ENCODE measurements at regions not wholly inside any gene's neighbourhood (a gene's known extent, or its start where the extent isn't known, plus 50 kb on each side); places are given as distances from the start of the nearest gene placed in this dataset.
A peak's percentile ranks its signal among the peaks of the same experiment; 100 is the strongest.
"Not testable (repeated sequence)": the region's sequence is repeated elsewhere in the genome, so short reads cannot be mapped to it uniquely, and the experiment has no call there.

DNA sequence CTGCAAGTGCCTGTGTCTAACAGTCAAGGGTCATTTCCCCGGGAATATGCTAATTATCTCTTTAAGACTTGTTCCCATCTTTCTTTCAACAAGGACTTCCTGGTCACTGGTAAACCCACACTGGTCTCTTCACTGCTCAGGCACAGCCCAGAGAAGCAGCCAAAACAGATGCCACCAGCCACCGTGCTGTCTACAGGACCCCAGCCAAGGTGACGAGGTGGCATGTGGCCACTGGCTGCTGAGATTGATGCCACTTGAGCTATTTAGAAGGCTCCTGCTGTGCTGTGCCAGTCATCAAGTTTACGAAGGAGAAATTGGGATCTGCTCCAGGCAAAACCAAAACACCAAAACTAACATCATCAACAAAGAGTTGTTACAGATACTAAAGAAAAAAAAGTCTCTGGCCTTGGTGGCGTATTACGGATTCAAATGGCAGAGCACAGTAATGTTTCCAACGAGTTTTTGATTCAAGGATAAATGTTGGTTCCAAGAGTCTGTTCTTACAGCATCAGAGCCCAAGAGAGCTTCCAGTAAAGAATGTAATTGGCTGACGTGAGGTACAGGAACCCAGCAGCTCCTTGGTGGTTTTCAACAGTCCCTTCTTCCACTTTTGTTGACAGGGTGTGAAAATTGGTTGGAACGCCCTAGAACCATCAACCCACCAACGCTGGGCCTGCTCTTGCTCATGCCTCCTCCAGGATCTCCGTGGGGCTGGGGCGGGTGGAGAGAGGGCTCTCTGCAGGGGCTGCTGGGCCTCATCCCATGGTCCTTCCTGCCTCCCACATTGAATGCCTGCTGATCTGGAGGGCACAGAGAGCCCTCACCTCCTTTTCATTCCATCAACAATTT is 63.7 kb upstream of the ZCCHC2 start:
- no peak overlapping the region for H3K9ac ChIP-seq
- peaks cover 4% of the 10 kb centered on the region for H3K4me1 ChIP-seq
- H3K27me3 ChIP-seq (ENCODE audit: control insufficient read depth, insufficient read depth, low read length): no peaks in the 10 kb centered on the region
- no peaks in the 10 kb centered on the region for H3K79me2 ChIP-seq
- H3K27ac ChIP-seq: no peak overlapping the region
- H3K36me3 ChIP-seq (ENCODE audit: control insufficient read depth, insufficient read depth, low read length): no peaks in the 10 kb centered on the region
- peak overlapping the region; percentile 48 for H2AFZ ChIP-seq
- H3K4me2 ChIP-seq (ENCODE audit: low read length): no peak overlapping the region
- H3K9me3 ChIP-seq (ENCODE audit: control insufficient read depth, low read length): no peaks in the 10 kb centered on the region
- no peak overlapping the region for H3K4me3 ChIP-seq (ENCODE audit: low read depth, low read length)
- TF ChIP-seq, protein P1, sequence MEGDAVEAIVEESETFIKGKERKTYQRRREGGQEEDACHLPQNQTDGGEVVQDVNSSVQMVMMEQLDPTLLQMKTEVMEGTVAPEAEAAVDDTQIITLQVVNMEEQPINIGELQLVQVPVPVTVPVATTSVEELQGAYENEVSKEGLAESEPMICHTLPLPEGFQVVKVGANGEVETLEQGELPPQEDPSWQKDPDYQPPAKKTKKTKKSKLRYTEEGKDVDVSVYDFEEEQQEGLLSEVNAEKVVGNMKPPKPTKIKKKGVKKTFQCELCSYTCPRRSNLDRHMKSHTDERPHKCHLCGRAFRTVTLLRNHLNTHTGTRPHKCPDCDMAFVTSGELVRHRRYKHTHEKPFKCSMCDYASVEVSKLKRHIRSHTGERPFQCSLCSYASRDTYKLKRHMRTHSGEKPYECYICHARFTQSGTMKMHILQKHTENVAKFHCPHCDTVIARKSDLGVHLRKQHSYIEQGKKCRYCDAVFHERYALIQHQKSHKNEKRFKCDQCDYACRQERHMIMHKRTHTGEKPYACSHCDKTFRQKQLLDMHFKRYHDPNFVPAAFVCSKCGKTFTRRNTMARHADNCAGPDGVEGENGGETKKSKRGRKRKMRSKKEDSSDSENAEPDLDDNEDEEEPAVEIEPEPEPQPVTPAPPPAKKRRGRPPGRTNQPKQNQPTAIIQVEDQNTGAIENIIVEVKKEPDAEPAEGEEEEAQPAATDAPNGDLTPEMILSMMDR (IDR thresholded peaks at IDR 0.05): no peak

DNA sequence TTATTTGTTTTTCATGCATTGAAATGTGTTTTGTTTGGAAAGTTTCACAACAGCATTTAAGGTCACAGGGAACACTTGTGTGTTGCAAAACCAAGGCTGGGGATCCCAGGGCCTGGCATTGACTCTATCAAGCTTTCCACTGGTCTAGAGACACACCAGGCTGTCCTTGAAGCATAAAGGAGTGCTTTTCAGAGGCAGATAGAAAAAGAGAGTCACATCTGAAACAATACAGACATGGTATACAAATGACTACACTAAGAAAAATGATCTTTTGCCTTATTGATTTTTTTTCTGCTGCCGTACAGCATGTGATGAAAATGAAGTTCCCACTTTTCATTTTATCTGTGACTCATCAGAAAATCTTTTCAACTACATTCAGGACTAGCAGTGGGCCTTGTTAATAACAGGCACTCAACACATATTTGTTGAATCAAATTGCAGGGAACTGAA is 61.9 kb upstream of the ZCCHC2 start:
- TF ChIP-seq, protein P1 (IDR thresholded peaks at IDR 0.05): no peak
- H3K27me3 ChIP-seq (ENCODE audit: control insufficient read depth, insufficient read depth, low read length): no peaks in the 10 kb centered on the region
- H3K9me3 ChIP-seq (ENCODE audit: control insufficient read depth, low read length): no peaks in the 10 kb centered on the region
- H3K27ac ChIP-seq: no peak overlapping the region
- H2AFZ ChIP-seq: no peak overlapping the region
- no peak overlapping the region for H3K4me3 ChIP-seq (ENCODE audit: low read depth, low read length)
- H3K4me2 ChIP-seq (ENCODE audit: low read length): no peak overlapping the region
- no peak overlapping the region for H3K9ac ChIP-seq
- H3K36me3 ChIP-seq (ENCODE audit: control insufficient read depth, insufficient read depth, low read length): no peaks in the 10 kb centered on the region
- H3K79me2 ChIP-seq: no peaks in the 10 kb centered on the region
- peaks cover 3% of the 10 kb centered on the region for H3K4me1 ChIP-seq

DNA sequence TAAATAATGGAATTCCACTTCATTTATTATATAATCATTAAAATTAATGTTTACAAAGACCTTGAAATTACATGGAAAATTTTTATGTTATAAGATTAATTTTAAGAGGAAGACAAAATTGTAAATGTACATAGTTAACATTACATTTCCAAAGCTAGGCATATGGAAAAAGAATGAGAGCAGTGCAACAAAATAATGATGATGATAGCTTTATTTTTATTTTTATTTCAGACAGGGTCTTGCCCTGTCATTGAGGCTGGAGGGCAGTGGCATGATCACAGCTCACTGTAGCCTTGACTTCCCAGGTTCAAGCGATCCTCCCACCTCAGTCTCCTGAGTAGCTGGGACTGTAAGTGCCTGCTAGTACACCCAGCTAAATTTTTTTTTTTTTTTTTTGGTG is 61.2 kb upstream of the ZCCHC2 start:
- H3K4me3 ChIP-seq (ENCODE audit: low read depth, low read length): no peak overlapping the region
- H3K79me2 ChIP-seq: no peaks in the 10 kb centered on the region
- H3K4me1 ChIP-seq: no peaks in the 10 kb centered on the region
- no peak overlapping the region for H3K27ac ChIP-seq
- H3K9ac ChIP-seq: no peak overlapping the region
- H3K27me3 ChIP-seq (ENCODE audit: control insufficient read depth, insufficient read depth, low read length): no peaks in the 10 kb centered on the region
- TF ChIP-seq, protein P1 (IDR thresholded peaks at IDR 0.05): no peak
- H3K9me3 ChIP-seq (ENCODE audit: control insufficient read depth, low read length): no peaks in the 10 kb centered on the region
- H3K4me2 ChIP-seq (ENCODE audit: low read length): no peak overlapping the region
- no peaks in the 10 kb centered on the region for H3K36me3 ChIP-seq (ENCODE audit: control insufficient read depth, insufficient read depth, low read length)
- H2AFZ ChIP-seq: no peak overlapping the region

DNA sequence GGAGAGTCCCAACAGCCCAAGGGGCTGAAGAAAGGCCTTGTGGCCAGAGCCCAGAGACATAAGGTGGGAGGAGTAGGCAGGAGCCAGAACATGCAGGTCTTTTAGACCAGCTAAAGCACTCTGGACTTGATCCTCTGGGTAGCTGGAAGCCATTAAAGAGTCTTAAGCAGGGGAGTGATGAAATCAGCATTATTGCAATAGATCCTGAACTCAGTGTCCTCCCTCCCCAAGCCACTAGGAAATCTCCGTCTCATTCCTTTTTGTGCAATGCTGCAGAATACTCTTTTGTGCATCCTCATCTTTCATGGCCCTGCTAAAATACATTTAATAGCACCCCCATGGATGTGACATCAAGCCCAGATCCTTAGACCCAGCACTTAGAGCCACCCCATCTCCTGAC is 58.6 kb upstream of the ZCCHC2 start:
- Histone ChIP-seq H3K4me2 (ENCODE audit: low read length) (no peak overlapping the region), H3K4me1 (no peaks in the 10 kb centered on the region), H2AFZ (no peak overlapping the region), H3K79me2 (no peaks in the 10 kb centered on the region), H3K9ac (no peak overlapping the region), H3K27ac (no peak overlapping the region), H3K27me3 (ENCODE audit: control insufficient read depth, insufficient read depth, low read length) (no peaks in the 10 kb centered on the region), H3K9me3 (ENCODE audit: control insufficient read depth, low read length) (no peaks in the 10 kb centered on the region), H3K36me3 (ENCODE audit: control insufficient read depth, insufficient read depth, low read length) (no peaks in the 10 kb centered on the region), H3K4me3 (ENCODE audit: low read depth, low read length) (no peak overlapping the region)
- TF ChIP-seq, protein P1 (IDR thresholded peaks at IDR 0.05): no peak

DNA sequence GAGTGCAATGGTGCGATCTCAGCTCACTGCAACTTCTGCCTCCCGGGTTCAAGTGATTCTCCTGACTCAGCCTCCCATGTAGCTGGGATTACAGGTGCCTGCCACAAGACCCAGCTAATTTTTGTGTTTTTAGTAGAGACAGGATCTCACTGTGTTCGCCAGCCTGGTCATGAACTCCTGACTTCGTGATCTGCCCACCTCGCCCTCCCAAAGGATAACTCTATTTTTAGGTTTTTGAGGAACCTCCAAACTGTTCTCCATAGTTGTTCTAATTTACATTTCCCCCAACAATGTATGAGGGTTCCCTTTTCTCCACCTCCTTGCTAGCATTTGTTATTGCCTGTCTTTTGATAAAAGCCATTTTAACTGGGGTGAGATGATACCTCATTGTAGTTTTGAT is 53.7 kb upstream of the ZCCHC2 start:
- not testable (repeated sequence) for H3K27me3 ChIP-seq (ENCODE audit: control insufficient read depth, insufficient read depth, low read length); H3K4me3 ChIP-seq (ENCODE audit: low read depth, low read length); H3K36me3 ChIP-seq (ENCODE audit: control insufficient read depth, insufficient read depth, low read length); H3K4me1 ChIP-seq; H3K79me2 ChIP-seq; H3K27ac ChIP-seq; H2AFZ ChIP-seq; H3K9ac ChIP-seq; H3K4me2 ChIP-seq (ENCODE audit: low read length); H3K9me3 ChIP-seq (ENCODE audit: control insufficient read depth, low read length)
